Prostate gland (tissue), 2 donors: ENCODE measurements at regions not wholly inside any gene's neighbourhood (a gene's known extent, or its start where the extent isn't known, plus 50 kb on each side); places are given as distances from the start of the nearest gene placed in this dataset.

Experiments used
- POLR2A ChIP-seq: fragments of 450-650 bp; IDR thresholded peaks from one replicate; pipeline ENCODE4 v1.6.1; 2016; ENCODE audit warnings: antibody characterized with exemption, mild to moderate bottlenecking
- POLR2AphosphoS5 ChIP-seq: sonication (generic); formaldehyde crosslinking; IDR thresholded peaks from one replicate; pipeline ENCODE4 v1.6.1; 2017; ENCODE audit warnings: antibody characterized with exemption
- TF ChIP-seq, protein P1 (sequence below), 4 experiments: fragments of 200-600 bp in 2 of 4; fragments of 450-650 bp in 2 of 4; sonication (generic) in 2 of 4; IDR thresholded peaks; 1 replicate in 3 of 4; 2 replicates in 1 of 4; pipeline ENCODE4 v1.5.1; 2016 to 2019; ENCODE audit warnings: antibody characterized with exemption in 4 of 4, mild to moderate bottlenecking in 2 of 4, moderate library complexity in 2 of 4

DNA sequence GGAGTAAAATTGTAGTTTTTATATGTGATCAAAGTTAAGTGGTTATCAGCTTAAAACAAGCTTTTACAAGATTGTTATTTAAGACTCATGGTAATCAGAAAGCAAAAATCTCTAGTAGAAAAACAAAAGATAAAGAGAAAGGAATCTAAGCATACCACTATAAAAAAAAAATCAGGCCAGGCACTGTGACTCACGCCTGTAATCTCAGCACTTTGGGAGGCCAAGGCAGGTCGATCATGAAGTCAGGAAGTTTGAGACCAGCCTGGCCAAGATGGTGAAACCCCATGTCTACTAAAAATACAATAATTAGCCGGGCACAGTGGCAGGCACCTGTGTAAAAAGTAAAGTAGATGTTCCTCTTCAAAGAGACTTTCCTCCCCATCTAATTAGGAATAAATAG lies 265.9 kb upstream of the NRP1 start:
- TF ChIP-seq, protein P1, sequence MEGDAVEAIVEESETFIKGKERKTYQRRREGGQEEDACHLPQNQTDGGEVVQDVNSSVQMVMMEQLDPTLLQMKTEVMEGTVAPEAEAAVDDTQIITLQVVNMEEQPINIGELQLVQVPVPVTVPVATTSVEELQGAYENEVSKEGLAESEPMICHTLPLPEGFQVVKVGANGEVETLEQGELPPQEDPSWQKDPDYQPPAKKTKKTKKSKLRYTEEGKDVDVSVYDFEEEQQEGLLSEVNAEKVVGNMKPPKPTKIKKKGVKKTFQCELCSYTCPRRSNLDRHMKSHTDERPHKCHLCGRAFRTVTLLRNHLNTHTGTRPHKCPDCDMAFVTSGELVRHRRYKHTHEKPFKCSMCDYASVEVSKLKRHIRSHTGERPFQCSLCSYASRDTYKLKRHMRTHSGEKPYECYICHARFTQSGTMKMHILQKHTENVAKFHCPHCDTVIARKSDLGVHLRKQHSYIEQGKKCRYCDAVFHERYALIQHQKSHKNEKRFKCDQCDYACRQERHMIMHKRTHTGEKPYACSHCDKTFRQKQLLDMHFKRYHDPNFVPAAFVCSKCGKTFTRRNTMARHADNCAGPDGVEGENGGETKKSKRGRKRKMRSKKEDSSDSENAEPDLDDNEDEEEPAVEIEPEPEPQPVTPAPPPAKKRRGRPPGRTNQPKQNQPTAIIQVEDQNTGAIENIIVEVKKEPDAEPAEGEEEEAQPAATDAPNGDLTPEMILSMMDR (IDR thresholded peaks at IDR 0.05): no peak
- TF ChIP-seq POLR2A (no peak), POLR2AphosphoS5 (no peak)
